H1 (cell line): ENCODE measurements at regions not wholly inside any gene's neighbourhood (a gene's known extent, or its start where the extent isn't known, plus 50 kb on each side); places are given as distances from the start of the nearest gene placed in this dataset.

Experiments used
- CTCF ChIA-PET: fragments of 300-600 bp; sonication (Branson Sonifier 250); formaldehyde crosslinking; loops from one replicate; lab custom pipeline; 2021; ENCODE audit not compliant: partially characterized antibody; lab: Charles Lee
- POLR2A ChIA-PET: fragments of 300-600 bp; sonication (Branson Sonifier 250); formaldehyde crosslinking; loops from one replicate; lab custom pipeline; 2021; ENCODE audit warnings: inconsistent platforms; ENCODE audit not compliant: partially characterized antibody; lab: Charles Lee
- DNase-seq, 2 experiments: peaks; one replicate each; pipeline versions ENCODE4 v3.0.0 to v3.0.0-alpha.2; 2010 to 2022; ENCODE audit warnings: low spot score in 2 of 2, low read depth in 1 of 2, mixed read lengths in 1 of 2
- FAIRE-seq: peaks from 2 replicates; lab custom pipeline; 2011; peaks lifted over from hg19 to GRCh38; lab: Jason Lieb, UNC
- H2AFZ ChIP-seq: 2 replicates; pipeline ENCODE4 v1.8.1; 2012; ENCODE audit warnings: low read length, inconsistent platforms
- H2AK5ac ChIP-seq: 2 replicates; pipeline ENCODE4 v1.6.1; 2013; ENCODE audit warnings: low read depth, low read length
- H2BK120ac ChIP-seq: replicated peaks from 2 replicates; pipeline ENCODE3; 2013; ENCODE audit warnings: low read depth, low read length, inconsistent platforms
- H2BK12ac ChIP-seq: 2 replicates; pipeline ENCODE4 v1.6.1; 2013; ENCODE audit warnings: low read depth, low read length
- H2BK15ac ChIP-seq: 2 replicates; pipeline ENCODE4 v1.6.1; 2013; ENCODE audit warnings: low read length
- H2BK20ac ChIP-seq: 2 replicates; pipeline ENCODE4 v1.6.1; 2013; ENCODE audit warnings: low read length
- H2BK5ac ChIP-seq: 2 replicates; pipeline ENCODE4 v1.6.1; 2013; ENCODE audit warnings: low read depth, low read length
- H3K14ac ChIP-seq: 2 replicates; pipeline ENCODE4 v1.6.1; 2013; ENCODE audit warnings: inconsistent platforms; ENCODE audit not compliant: insufficient read length
- H3K18ac ChIP-seq: 2 replicates; pipeline ENCODE4 v1.6.1; 2013; ENCODE audit warnings: low read length; ENCODE audit errors: extremely low read depth
- H3K23ac ChIP-seq: 2 replicates; pipeline ENCODE4 v1.6.1; 2013; ENCODE audit warnings: inconsistent platforms; ENCODE audit not compliant: insufficient read length
- H3K23me2 ChIP-seq: 2 replicates; pipeline ENCODE4 v1.6.1; 2013; ENCODE audit warnings: low read depth, low read length
- H3K27ac ChIP-seq: 2 replicates; pipeline ENCODE4 v1.6.1; 2011; ENCODE audit warnings: low read depth, low read length, inconsistent platforms
- H3K27me3 ChIP-seq, 4 experiments: replicated peaks in 1 of 4; 1 replicate in 1 of 4; 2 replicates in 3 of 4; pipeline versions ENCODE4 v1.6.1 to v1.8.1; 2011 to 2013; ENCODE audit warnings: low read length in 3 of 4, mild to moderate bottlenecking in 3 of 4, inconsistent platforms in 2 of 4, mixed read lengths in 2 of 4, moderate library complexity in 1 of 4; ENCODE audit not compliant: control insufficient read depth in 3 of 4, insufficient read depth in 3 of 4; ENCODE audit errors: extremely low read depth in 1 of 4
- H3K36me3 ChIP-seq, 4 experiments: 2 replicates each; pipeline versions ENCODE4 v1.6.1 to v1.8.1; 2011 to 2013; ENCODE audit warnings: mild to moderate bottlenecking in 4 of 4, low read length in 3 of 4, moderate library complexity in 2 of 4, control low read depth in 1 of 4, inconsistent platforms in 1 of 4; ENCODE audit not compliant: insufficient read depth in 4 of 4, control insufficient read depth in 2 of 4
- H3K4ac ChIP-seq: replicated peaks from 2 replicates; pipeline ENCODE3; 2013; ENCODE audit warnings: low read length, low read depth, mixed read lengths, inconsistent platforms; ENCODE audit not compliant: insufficient read length
- H3K4me1 ChIP-seq, 4 experiments: replicated peaks in 1 of 4; 1 replicate in 1 of 4; 2 replicates in 3 of 4; pipeline versions ENCODE4 v1.6.1 to v1.8.1; 2011 to 2013; ENCODE audit warnings: low read length in 3 of 4, inconsistent platforms in 2 of 4, mixed read lengths in 1 of 4; ENCODE audit not compliant: insufficient read depth in 4 of 4, control insufficient read depth in 3 of 4
- H3K4me2 ChIP-seq, 2 experiments: 2 replicates each; pipeline versions ENCODE4 v1.6.1 to v1.8.1; 2011 to 2013; ENCODE audit warnings: low read depth in 2 of 2, low read length in 2 of 2, control low read depth in 1 of 2, inconsistent platforms in 1 of 2, mild to moderate bottlenecking in 1 of 2; ENCODE audit not compliant: insufficient read depth in 1 of 2
- H3K4me3 ChIP-seq, 4 experiments: fragments of 200-600, 300-600 bp in 1 of 4; sonication (generic), shearing (Covaris generic), sonication (Bioruptor Twin) in 1 of 4; 2 replicates each; pipeline versions ENCODE4 v1.5.1 to v1.8.1; 2011 to 2016; ENCODE audit warnings: low read length in 4 of 4, low read depth in 3 of 4, control low read depth in 2 of 4, inconsistent platforms in 2 of 4, mild to moderate bottlenecking in 2 of 4, mixed read lengths in 1 of 4, moderate library complexity in 1 of 4; ENCODE audit not compliant: insufficient read depth in 2 of 4; ENCODE audit errors: extremely low read depth in 1 of 4
- H3K56ac ChIP-seq: replicated peaks from 2 replicates; pipeline ENCODE3; 2013; ENCODE audit warnings: low read depth, mild to moderate bottlenecking, mixed read lengths, low read length, inconsistent platforms; ENCODE audit not compliant: insufficient read length
- H3K79me1 ChIP-seq: 2 replicates; pipeline ENCODE4 v1.6.1; 2013; ENCODE audit warnings: low read depth, low read length, control low read depth
- H3K79me2 ChIP-seq, 2 experiments: 2 replicates each; pipeline versions ENCODE4 v1.6.1 to v1.8.1; 2012 to 2013; ENCODE audit warnings: low read length in 2 of 2, mild to moderate bottlenecking in 2 of 2, inconsistent platforms in 1 of 2; ENCODE audit not compliant: insufficient read depth in 2 of 2, control insufficient read depth in 1 of 2
- H3K9ac ChIP-seq, 4 experiments: replicated peaks in 1 of 4; 1 replicate in 1 of 4; 2 replicates in 3 of 4; pipeline versions ENCODE4 v1.6.1 to v1.8.1; 2011 to 2013; ENCODE audit warnings: low read depth in 3 of 4, low read length in 3 of 4, control low read depth in 2 of 4, mild to moderate bottlenecking in 2 of 4, moderate library complexity in 2 of 4, inconsistent platforms in 1 of 4; ENCODE audit errors: extremely low read depth in 1 of 4
- H3K9me3 ChIP-seq, 2 experiments: 2 replicates each; pipeline versions ENCODE4 v1.6.1 to v1.8.1; 2012 to 2013; ENCODE audit warnings: mild to moderate bottlenecking in 2 of 2, moderate library complexity in 2 of 2, control low read depth in 1 of 2, inconsistent platforms in 1 of 2, low read depth in 1 of 2, low read length in 1 of 2, mixed read lengths in 1 of 2; ENCODE audit not compliant: insufficient read depth in 2 of 2
- H4K20me1 ChIP-seq, 2 experiments: replicated peaks in 1 of 2; 2 replicates each; pipeline versions ENCODE3 to v1.8.1; 2011 to 2013; ENCODE audit warnings: inconsistent platforms in 2 of 2, low read length in 2 of 2, mild to moderate bottlenecking in 1 of 2; ENCODE audit not compliant: insufficient read depth in 2 of 2, control insufficient read depth in 1 of 2
- H4K5ac ChIP-seq: 2 replicates; pipeline ENCODE4 v1.6.1; 2013; ENCODE audit warnings: low read length, low read depth, mixed read lengths, inconsistent platforms; ENCODE audit not compliant: insufficient read length
- H4K8ac ChIP-seq: 2 replicates; pipeline ENCODE4 v1.8.0; 2013; ENCODE audit warnings: mild to moderate bottlenecking, moderate library complexity, low read length, inconsistent platforms; ENCODE audit not compliant: insufficient read depth; ENCODE audit errors: extremely low read depth
- H4K91ac ChIP-seq: replicated peaks from 2 replicates; pipeline ENCODE3; 2013; ENCODE audit warnings: low read length, mixed read lengths, inconsistent platforms; ENCODE audit not compliant: insufficient read length
- CHD2 ChIP-seq: IDR thresholded peaks from 2 replicates; pipeline ENCODE4 v1.6.1; 2012; ENCODE audit warnings: low read length, improper control_type of control experiment
- E2F6 ChIP-seq: IDR thresholded peaks from 2 replicates; pipeline ENCODE4 v1.6.1; 2012; ENCODE audit warnings: inconsistent platforms
- GABPA ChIP-seq: IDR thresholded peaks from 2 replicates; pipeline ENCODE4 v1.6.1; 2011; ENCODE audit warnings: mild to moderate bottlenecking, low read length, moderate library complexity, borderline replicate concordance; ENCODE audit not compliant: insufficient read depth
- JUN ChIP-seq: IDR thresholded peaks from 2 replicates; pipeline ENCODE4 v1.6.1; 2011; ENCODE audit warnings: low read depth, mild to moderate bottlenecking, improper control_type of control experiment, low read length
- KDM5A ChIP-seq: fragments of 200-600 bp; IDR thresholded peaks from 2 replicates; pipeline ENCODE4 v1.7.1; 2012; ENCODE audit warnings: mild to moderate bottlenecking, low read length, inconsistent platforms, mixed read lengths
- POLR2A ChIP-seq, 2 experiments: IDR thresholded peaks; 1 replicate in 1 of 2; 2 replicates in 1 of 2; pipeline ENCODE4 v1.6.1; 2011; ENCODE audit warnings: low read depth in 2 of 2, low read length in 2 of 2, mild to moderate bottlenecking in 2 of 2; ENCODE audit errors: control extremely low read depth in 1 of 2
- POU5F1 ChIP-seq: IDR thresholded peaks from 2 replicates; pipeline ENCODE4 v1.6.1; 2011; ENCODE audit warnings: low read depth, mild to moderate bottlenecking, low read length, moderate library complexity
- SIN3A ChIP-seq, 2 experiments: IDR thresholded peaks in 1 of 2; conservative IDR thresholded peaks in 1 of 2; 2 replicates each; pipeline ENCODE4 v1.6.1; 2011 to 2012; ENCODE audit warnings: low read length in 2 of 2, improper control_type of control experiment in 1 of 2, low read depth in 1 of 2, mild to moderate bottlenecking in 1 of 2
- SRF ChIP-seq: IDR thresholded peaks from 2 replicates; pipeline ENCODE4 v1.6.1; 2011; ENCODE audit warnings: mild to moderate bottlenecking, low read depth, low read length, moderate library complexity
- TAF7 ChIP-seq: optimal IDR thresholded peaks from 2 replicates; pipeline ENCODE3; 2011; ENCODE audit warnings: low read depth, mild to moderate bottlenecking, inconsistent platforms, low read length, moderate library complexity, borderline replicate concordance
- TEAD4 ChIP-seq: IDR thresholded peaks from 2 replicates; pipeline ENCODE4 v1.6.1; 2012; ENCODE audit warnings: low read depth, low read length, inconsistent platforms, mixed read lengths
- WGBS, 2 experiments: shearing (Covaris generic) in 1 of 2; methylation state at CpG; one replicate each; pipeline versions ENCODE4 v1.1.6 to v1.1.7; 2013 to 2015; ENCODE audit warnings: low lambda C conversion rate in 2 of 2, mixed read lengths in 2 of 2, inconsistent platforms in 1 of 2, low coverage in 1 of 2, missing lambda C conversion rate in 1 of 2; ENCODE audit not compliant: insufficient replicate concordance in 2 of 2, insufficient coverage in 1 of 2, insufficient read length in 1 of 2; ENCODE audit errors: extremely low coverage in 1 of 2, missing lambda C conversion rate in 1 of 2; 5-methylcytosine and 5-hydroxymethylcytosine counted together

GRCh38 chr9:95667789-95668188 lies 151.0 kb upstream of the PTCH1 start:
- Histone ChIP-seq H3K4me1 (peaks cover 0 to 5% (median 4%) of the 10 kb centered on the region in 4 experiments; a peak in 6 of 7 replicates), H3K79me1 (no peaks in the 10 kb centered on the region), H2BK12ac (no peak overlapping the region), H3K23ac (no peak overlapping the region), H2BK15ac (no peak overlapping the region), H2AK5ac (no peak overlapping the region), H2AFZ (no peak overlapping the region), H3K4ac (no peak overlapping the region), H3K27ac (no peak overlapping the region), H3K4me3 (no peak overlapping the region), H4K8ac (no peak overlapping the region), H3K36me3 (no peaks in the 10 kb centered on the region), H3K14ac (no peak overlapping the region), H2BK5ac (no peak overlapping the region), H3K18ac (no peak overlapping the region), H3K27me3 (no peaks in the 10 kb centered on the region), H4K5ac (no peak overlapping the region), H3K9ac (no peak overlapping the region), H3K9me3 (no peaks in the 10 kb centered on the region), H2BK120ac (no peak overlapping the region), H3K23me2 (no peaks in the 10 kb centered on the region), H3K4me2 (no peak overlapping the region), H4K91ac (no peak overlapping the region), H3K79me2 (no peaks in the 10 kb centered on the region), H4K20me1 (no peaks in the 10 kb centered on the region), H2BK20ac (no peak overlapping the region), H3K56ac (no peak overlapping the region)
- ChIA-PET POLR2A (no interaction called here), CTCF (no interaction called here)
- DNase-seq (no peak), FAIRE-seq (no peak)
- WGBS, 2 experiments: 70% methylated on average over 2 of the region's 2 CpGs; no CpG with 5 or more reads in 1 of the 2 experiments
- TF ChIP-seq GABPA (no peak), POLR2A (IDR thresholded peaks at IDR 0.05; ENCODE audit: control extremely low read depth in 1 of 2, low read depth in 2 of 2, low read length in 2 of 2) (no peak), TAF7 (no peak), CHD2 (no peak), SRF (no peak), POU5F1 (no peak), TEAD4 (no peak), JUN (no peak), E2F6 (no peak), SIN3A (conservative IDR thresholded peaks at IDR 0.05 in 1 of 2, IDR thresholded peaks at IDR 0.05 in 1 of 2; ENCODE audit: low read depth in 1 of 2, low read length in 2 of 2) (no peak), KDM5A (no peak)
